Esophagus squamous epithelium (tissue), 5 donors: ENCODE measurements at regions not wholly inside any gene's neighbourhood (a gene's known extent, or its start where the extent isn't known, plus 50 kb on each side); places are given as distances from the start of the nearest gene placed in this dataset.

Experiments
- DNase-seq: peaks from one replicate; lab custom pipeline; 2025; lab: John Stamatoyannopoulos, UW
- H3K27ac ChIP-seq, 4 donors: fragments of 200-600 bp; sonication (generic); one replicate each; pipeline ENCODE4 v1.5.1; 2016 to 2019; ENCODE audit warnings: mild to moderate bottlenecking in 1 of 4
- H3K27me3 ChIP-seq, 4 donors: fragments of 200-600 bp; sonication (generic); 1 replicate in 3 of 4; 2 replicates in 1 of 4; pipeline versions ENCODE4 v1.5.1 to v1.6.0; 2017 to 2021; ENCODE audit warnings: antibody characterized with exemption in 1 of 4
- H3K36me3 ChIP-seq, 3 donors: fragments of 200-600 bp; sonication (generic); one replicate each; pipeline ENCODE4 v1.5.1; 2016 to 2019
- H3K4me1 ChIP-seq, 3 donors: fragments of 200-600 bp; sonication (generic); one replicate each; pipeline ENCODE4 v1.5.1; 2017 to 2019
- H3K4me3 ChIP-seq, 4 donors: fragments of 200-600 bp; sonication (generic); 1 replicate in 3 of 4; 2 replicates in 1 of 4; pipeline ENCODE4 v1.5.1; 2016 to 2019; ENCODE audit warnings: mild to moderate bottlenecking in 2 of 4, moderate library complexity in 1 of 4
- H3K9me3 ChIP-seq, 3 donors: fragments of 200-600 bp; sonication (generic); one replicate each; pipeline ENCODE4 v1.5.1; 2016 to 2019
- POLR2A ChIP-seq, 4 donors: fragments of 450-650 bp; IDR thresholded peaks; one replicate each; pipeline ENCODE4 v1.6.1; 2017; ENCODE audit warnings: antibody characterized with exemption in 4 of 4, mild to moderate bottlenecking in 4 of 4, moderate library complexity in 3 of 4
- WGBS, 2 donors: methylation state at CpG; one replicate each; pipeline ENCODE4 v1.1.5; 2018; 5-methylcytosine and 5-hydroxymethylcytosine counted together
- intact Hi-C: fragments of 100-400 bp; cut with DNase I; formaldehyde crosslinking; loops from one replicate; pipeline ENCODE4 v1.15.0; 2022
- TF ChIP-seq, protein P1 (sequence below), 6 experiments: fragments of 450-650 bp in 4 of 6; fragments of 200-600 bp in 2 of 6; sonication (generic) in 2 of 6; IDR thresholded peaks; one replicate each; pipeline ENCODE4 v1.5.1; 2016 to 2019; ENCODE audit warnings: antibody characterized with exemption in 6 of 6, mild to moderate bottlenecking in 4 of 6, moderate library complexity in 4 of 6
- donor health status: DM: yes; HTN: yes; CAD: no.

DNA sequence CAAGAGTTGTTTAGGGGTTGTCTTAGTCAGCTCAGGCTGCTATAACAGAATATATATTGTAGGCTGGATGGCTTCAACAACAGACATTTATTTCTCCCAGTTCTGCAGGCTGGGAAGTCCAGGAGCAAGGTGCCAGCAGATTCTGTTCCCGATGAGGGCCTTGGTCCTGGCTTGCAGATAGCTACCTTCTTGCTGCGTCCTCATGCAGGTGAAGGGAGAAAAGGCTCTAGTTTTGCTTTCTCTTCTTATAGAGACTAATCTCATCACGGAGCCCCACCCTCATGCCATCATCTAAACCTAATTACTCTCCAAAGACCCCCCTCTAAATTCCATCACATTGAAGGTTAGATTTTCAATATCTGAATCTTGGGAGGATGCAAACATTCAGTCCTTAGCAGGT lies 246.0 kb upstream of the ANKRD55 start:
- Histone ChIP-seq H3K9me3 (no peaks in the 10 kb centered on the region), H3K36me3 (no peaks in the 10 kb centered on the region), H3K27me3 (no peaks in the 10 kb centered on the region), H3K4me1 (peaks cover 6 to 61% (median 12%) of the 10 kb centered on the region in 3 donors), H3K27ac (peak overlapping the region; percentile 29 to 94 (median 94)), H3K4me3 (peak overlapping the region in 2 of 4 donors; percentile 59 to 72)
- DNase-seq, result no peak
- intact Hi-C loops, result no loop called here
- TF ChIP-seq POLR2A (IDR thresholded peaks at IDR 0.05), result no peak
- TF ChIP-seq, protein P1, sequence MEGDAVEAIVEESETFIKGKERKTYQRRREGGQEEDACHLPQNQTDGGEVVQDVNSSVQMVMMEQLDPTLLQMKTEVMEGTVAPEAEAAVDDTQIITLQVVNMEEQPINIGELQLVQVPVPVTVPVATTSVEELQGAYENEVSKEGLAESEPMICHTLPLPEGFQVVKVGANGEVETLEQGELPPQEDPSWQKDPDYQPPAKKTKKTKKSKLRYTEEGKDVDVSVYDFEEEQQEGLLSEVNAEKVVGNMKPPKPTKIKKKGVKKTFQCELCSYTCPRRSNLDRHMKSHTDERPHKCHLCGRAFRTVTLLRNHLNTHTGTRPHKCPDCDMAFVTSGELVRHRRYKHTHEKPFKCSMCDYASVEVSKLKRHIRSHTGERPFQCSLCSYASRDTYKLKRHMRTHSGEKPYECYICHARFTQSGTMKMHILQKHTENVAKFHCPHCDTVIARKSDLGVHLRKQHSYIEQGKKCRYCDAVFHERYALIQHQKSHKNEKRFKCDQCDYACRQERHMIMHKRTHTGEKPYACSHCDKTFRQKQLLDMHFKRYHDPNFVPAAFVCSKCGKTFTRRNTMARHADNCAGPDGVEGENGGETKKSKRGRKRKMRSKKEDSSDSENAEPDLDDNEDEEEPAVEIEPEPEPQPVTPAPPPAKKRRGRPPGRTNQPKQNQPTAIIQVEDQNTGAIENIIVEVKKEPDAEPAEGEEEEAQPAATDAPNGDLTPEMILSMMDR (IDR thresholded peaks at IDR 0.05), result no peak
- 55% methylated on average over 3 of the region's 3 CpGs for WGBS, 2 donors

DNA sequence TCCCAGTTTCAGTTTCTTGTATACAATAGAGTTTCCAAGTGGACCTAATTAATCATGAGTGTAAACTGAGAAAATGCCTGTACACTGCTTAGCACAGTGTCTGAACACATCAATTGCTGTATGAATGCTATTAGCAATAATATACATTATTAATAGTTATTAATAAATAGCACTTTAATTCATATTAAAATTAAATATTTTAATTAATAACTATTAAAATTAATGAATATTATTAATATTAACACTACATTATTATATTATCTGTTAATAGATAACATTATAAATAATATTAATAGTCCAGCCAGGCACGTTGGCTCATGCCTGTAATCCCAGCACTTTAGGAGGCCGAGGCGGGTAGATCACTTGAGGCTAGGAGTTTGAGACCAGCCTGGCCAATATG lies 244.9 kb upstream of the ANKRD55 start:
- intact Hi-C loops, result no loop called here

DNA sequence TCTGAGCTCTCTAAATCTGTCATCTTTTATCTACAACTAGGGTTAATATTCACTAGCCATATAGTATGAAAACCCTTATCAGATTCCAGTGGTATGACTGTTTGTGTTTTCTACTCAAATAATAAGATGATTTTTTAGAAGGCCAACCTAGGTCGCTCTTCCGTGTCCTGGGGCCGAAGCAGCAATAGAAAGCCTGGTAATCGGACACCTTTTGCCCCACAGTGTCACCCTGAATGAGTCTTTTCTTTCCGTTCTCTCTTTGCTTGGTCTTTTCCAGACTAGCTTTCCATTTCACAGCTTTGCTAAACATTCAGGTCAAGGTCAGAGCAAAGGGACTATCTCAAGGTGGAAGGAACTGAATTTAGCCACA lies 243.3 kb upstream of the ANKRD55 start:
- TF ChIP-seq, protein P1 (IDR thresholded peaks at IDR 0.05), result no peak
- no peak for TF ChIP-seq POLR2A (IDR thresholded peaks at IDR 0.05)
- H3K27me3 ChIP-seq, result no peaks in the 10 kb centered on the region
- 75 to 94% methylated on average over 5 of the region's 5 CpGs for WGBS, 2 donors
- no peak overlapping the region for H3K27ac ChIP-seq
- H3K4me3 ChIP-seq, result no peak overlapping the region
- DNase-seq, result no peak
- H3K9me3 ChIP-seq, result no peaks in the 10 kb centered on the region
- H3K4me1 ChIP-seq, result peaks cover 0 to 51% (median 12%) of the 10 kb centered on the region in 3 donors
- intact Hi-C loops, result no loop called here
- H3K36me3 ChIP-seq, result no peaks in the 10 kb centered on the region

More for the DNA sequence above, 244.9 kb upstream of the ANKRD55 start:
- Histone ChIP-seq H3K36me3 (no peaks in the 10 kb centered on the region), H3K4me3 (no peak overlapping the region), H3K9me3 (no peaks in the 10 kb centered on the region), H3K4me1 (peaks cover 6 to 61% (median 12%) of the 10 kb centered on the region in 3 donors), H3K27me3 (no peaks in the 10 kb centered on the region), H3K27ac (no peak overlapping the region)
- WGBS, 2 donors, result 84 to 90% methylated on average over 3 of the region's 3 CpGs
- no peak for TF ChIP-seq POLR2A (IDR thresholded peaks at IDR 0.05)
- TF ChIP-seq, protein P1 (IDR thresholded peaks at IDR 0.05), result no peak
- DNase-seq, result no peak

DNA sequence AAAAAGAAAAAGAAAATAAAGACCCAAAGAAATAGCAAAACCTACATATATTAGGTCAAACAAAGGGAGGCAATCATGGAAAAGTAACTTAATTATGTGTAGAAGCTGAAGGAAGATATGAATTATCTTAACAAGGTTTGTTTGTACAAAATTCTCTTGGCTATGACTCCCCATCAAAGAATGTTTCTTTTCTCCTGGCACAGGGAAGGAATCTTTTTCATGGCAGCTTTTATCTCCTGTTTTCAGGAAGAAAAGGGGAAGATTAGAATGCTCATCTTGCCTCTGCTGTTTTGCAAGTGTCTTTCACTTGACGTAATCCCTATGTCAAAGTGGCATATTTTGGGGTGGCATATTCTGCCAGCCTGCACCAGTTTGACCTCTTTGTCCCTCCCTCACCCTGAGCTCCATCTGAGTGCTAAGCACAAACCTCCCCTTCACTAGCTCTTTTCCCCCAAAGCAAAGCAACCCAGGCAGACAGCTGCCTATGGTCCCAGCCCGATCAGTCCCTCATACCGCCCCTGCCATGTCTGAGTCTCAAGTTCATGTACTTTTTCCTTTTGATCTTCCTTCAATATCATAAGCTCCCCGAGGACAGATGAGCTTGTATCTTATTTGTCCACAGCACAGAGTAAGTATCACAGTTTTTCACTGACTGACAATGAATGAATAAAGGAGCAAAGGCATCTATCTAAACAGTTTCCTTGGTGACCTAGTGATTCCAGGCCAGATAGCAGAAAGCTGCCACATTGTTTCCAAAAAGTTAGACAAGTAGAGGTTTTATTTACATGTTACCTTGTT lies 242.8 kb upstream of the ANKRD55 start:
- intact Hi-C loops, result no loop called here
- Histone ChIP-seq H3K4me3 (no peak overlapping the region), H3K4me1 (peaks cover 0 to 45% (median 12%) of the 10 kb centered on the region in 3 donors), H3K27me3 (no peaks in the 10 kb centered on the region), H3K9me3 (no peaks in the 10 kb centered on the region), H3K36me3 (no peaks in the 10 kb centered on the region), H3K27ac (no peak overlapping the region)
- DNase-seq, result no peak
- 57 to 75% methylated on average over 4 of the region's 4 CpGs for WGBS, 2 donors
- TF ChIP-seq, protein P1 (IDR thresholded peaks at IDR 0.05), result no peak
- no peak for TF ChIP-seq POLR2A (IDR thresholded peaks at IDR 0.05)

DNA sequence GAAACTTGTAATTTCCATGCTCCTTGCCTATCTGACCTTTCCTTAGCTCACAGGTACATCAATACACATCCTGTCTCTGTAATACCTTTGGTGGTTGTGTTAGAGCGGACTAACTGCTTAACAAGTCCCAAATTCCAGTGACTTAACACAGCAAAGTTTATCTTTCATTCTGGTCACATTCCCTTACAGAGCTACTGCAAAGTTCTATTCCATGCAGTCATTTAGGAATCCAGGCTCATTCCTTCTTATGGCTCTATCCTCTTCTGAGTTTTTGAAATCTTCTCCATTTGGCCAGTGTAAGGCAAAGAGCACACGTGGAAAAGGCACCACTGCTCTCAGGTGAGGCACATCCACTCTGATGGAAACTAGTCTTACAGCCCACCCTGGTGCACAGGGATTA lies 238.6 kb upstream of the ANKRD55 start:
- 94 to 100% methylated on average over 1 of the region's 2 CpGs for WGBS, 2 donors
- Histone ChIP-seq H3K4me3 (no peak overlapping the region), H3K9me3 (no peaks in the 10 kb centered on the region), H3K4me1 (peaks cover 4 to 27% (median 7%) of the 10 kb centered on the region in 3 donors), H3K36me3 (no peaks in the 10 kb centered on the region), H3K27me3 (no peaks in the 10 kb centered on the region), H3K27ac (no peak overlapping the region)
- TF ChIP-seq POLR2A (IDR thresholded peaks at IDR 0.05), result no peak
- intact Hi-C loops, result no loop called here
- DNase-seq, result no peak
